ENCODE measurements at regions not wholly inside any gene's neighbourhood (a gene's known extent, or its start where the extent isn't known, plus 50 kb on each side); places are given as distances from the start of the nearest gene placed in this dataset.

DNA sequence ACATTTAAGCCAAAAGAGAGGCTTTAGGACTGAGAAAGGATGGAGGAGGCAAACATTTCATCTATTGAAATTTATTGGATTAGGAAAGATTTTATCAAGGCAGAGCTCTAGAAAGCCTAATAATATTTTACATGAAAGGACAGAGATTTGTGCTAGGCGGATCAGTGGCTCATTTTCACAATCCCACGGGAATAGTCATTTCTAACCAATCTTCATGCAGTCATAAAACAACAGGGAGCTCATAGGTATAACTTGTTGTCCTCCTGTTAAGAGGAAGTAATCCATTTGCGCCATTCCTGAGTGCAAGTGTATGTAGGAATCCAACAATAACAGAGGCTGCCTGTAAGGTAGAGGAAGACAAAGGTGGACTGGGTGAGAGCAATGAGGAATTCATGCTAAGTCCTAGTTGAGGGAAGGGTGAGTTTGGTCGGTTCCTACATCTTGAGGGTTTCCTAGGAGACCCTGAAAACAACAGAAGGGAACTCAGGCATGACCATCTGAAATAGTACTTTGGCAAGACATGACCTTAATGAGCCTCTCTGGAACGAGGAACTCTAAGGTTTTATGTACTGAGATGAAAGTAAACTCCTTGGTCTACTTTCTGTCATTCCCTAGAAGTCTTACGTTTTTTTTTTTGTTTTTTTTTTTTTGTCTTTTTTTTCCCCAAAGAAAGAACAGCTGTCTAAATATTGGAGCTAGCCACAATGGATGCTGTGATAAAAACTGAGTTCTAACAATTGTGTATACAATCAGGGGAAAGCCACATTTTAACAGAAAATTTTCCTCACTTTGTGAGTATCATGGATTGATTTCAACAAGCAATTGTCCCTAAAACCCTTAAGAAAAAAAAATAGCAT lies 89.7 kb downstream of the GEMIN8 start:
- H3K4me2 ChIP-seq = no peak overlapping the region
- H3K9me2 ChIP-seq = no peaks in the 10 kb centered on the region
- 35% methylated on average over 6 of the region's 6 CpGs for WGBS (ENCODE audit: low lambda C conversion rate)
- no peak for DNase-seq
- ChIA-PET CTCF (interaction anchor here (0.6 kb wide), 1 partner anchor 333 kb away, joined by 4 read pairs; no protein-coding TSS in a partner anchor), POLR2A (no interaction called here)
- peaks cover 0 to 5% of the 10 kb centered on the region in 2 experiments; a peak in 1 of 4 replicates for H3K4me1 ChIP-seq (ENCODE audit: control insufficient read depth in 1 of 2, insufficient read depth in 2 of 2, low read depth in 1 of 2, low read length in 1 of 2)
- H3K79me2 ChIP-seq (ENCODE audit: insufficient read depth) = no peaks in the 10 kb centered on the region
- H3K27me3 ChIP-seq (ENCODE audit: insufficient read depth) = peaks cover 37% of the 10 kb centered on the region
- no peak overlapping the region for H3K4me3 ChIP-seq (ENCODE audit: low read depth in 2 of 2, low read length in 1 of 2)
- H4K20me1 ChIP-seq (ENCODE audit: insufficient read depth) = no peaks in the 10 kb centered on the region
- no peak overlapping the region for H3K27ac ChIP-seq (ENCODE audit: low read depth in 2 of 2, low read length in 1 of 2)
- H2AFZ ChIP-seq (ENCODE audit: low read depth) = no peak overlapping the region
- no peak for TF ChIP-seq YY1 (IDR thresholded peaks at IDR 0.05; ENCODE audit: low read depth)
- TF ChIP-seq NFIC (IDR thresholded peaks at IDR 0.05; ENCODE audit: borderline replicate concordance) = no peak
- TF ChIP-seq MXI1 (IDR thresholded peaks at IDR 0.05; ENCODE audit: low read depth, low read length) = no peak
- TF ChIP-seq CHD2 (IDR thresholded peaks at IDR 0.05; ENCODE audit: low read length, partially characterized antibody) = no peak
- no peak for TF ChIP-seq EZH2phosphoT487 (IDR thresholded peaks at IDR 0.05; ENCODE audit: borderline replicate concordance, low read depth)
- no peak for TF ChIP-seq TCF12 (IDR thresholded peaks at IDR 0.05)
- no peak for TF ChIP-seq ELF1 (IDR thresholded peaks at IDR 0.05)
- TF ChIP-seq, protein P1, sequence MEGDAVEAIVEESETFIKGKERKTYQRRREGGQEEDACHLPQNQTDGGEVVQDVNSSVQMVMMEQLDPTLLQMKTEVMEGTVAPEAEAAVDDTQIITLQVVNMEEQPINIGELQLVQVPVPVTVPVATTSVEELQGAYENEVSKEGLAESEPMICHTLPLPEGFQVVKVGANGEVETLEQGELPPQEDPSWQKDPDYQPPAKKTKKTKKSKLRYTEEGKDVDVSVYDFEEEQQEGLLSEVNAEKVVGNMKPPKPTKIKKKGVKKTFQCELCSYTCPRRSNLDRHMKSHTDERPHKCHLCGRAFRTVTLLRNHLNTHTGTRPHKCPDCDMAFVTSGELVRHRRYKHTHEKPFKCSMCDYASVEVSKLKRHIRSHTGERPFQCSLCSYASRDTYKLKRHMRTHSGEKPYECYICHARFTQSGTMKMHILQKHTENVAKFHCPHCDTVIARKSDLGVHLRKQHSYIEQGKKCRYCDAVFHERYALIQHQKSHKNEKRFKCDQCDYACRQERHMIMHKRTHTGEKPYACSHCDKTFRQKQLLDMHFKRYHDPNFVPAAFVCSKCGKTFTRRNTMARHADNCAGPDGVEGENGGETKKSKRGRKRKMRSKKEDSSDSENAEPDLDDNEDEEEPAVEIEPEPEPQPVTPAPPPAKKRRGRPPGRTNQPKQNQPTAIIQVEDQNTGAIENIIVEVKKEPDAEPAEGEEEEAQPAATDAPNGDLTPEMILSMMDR (IDR thresholded peaks at IDR 0.05) = no peak
- TF ChIP-seq, protein P2, sequence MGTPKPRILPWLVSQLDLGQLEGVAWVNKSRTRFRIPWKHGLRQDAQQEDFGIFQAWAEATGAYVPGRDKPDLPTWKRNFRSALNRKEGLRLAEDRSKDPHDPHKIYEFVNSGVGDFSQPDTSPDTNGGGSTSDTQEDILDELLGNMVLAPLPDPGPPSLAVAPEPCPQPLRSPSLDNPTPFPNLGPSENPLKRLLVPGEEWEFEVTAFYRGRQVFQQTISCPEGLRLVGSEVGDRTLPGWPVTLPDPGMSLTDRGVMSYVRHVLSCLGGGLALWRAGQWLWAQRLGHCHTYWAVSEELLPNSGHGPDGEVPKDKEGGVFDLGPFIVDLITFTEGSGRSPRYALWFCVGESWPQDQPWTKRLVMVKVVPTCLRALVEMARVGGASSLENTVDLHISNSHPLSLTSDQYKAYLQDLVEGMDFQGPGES (IDR thresholded peaks at IDR 0.05; ENCODE audit: low read depth, low read length) = no peak
- no peak for TF ChIP-seq RXRA (IDR thresholded peaks at IDR 0.05; ENCODE audit: borderline replicate concordance, low read depth)
- no peak for TF ChIP-seq RAD21 (IDR thresholded peaks at IDR 0.05; ENCODE audit: low read length)
- TF ChIP-seq, protein P3, sequence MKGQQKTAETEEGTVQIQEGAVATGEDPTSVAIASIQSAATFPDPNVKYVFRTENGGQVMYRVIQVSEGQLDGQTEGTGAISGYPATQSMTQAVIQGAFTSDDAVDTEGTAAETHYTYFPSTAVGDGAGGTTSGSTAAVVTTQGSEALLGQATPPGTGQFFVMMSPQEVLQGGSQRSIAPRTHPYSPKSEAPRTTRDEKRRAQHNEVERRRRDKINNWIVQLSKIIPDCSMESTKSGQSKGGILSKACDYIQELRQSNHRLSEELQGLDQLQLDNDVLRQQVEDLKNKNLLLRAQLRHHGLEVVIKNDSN (IDR thresholded peaks at IDR 0.05; ENCODE audit: borderline replicate concordance, low read depth) = no peak
- no peak for TF ChIP-seq SMC3 (IDR thresholded peaks at IDR 0.05; ENCODE audit: low read depth, low read length)
- TF ChIP-seq NRF1 (IDR thresholded peaks at IDR 0.05; ENCODE audit: low read depth, low read length) = no peak
- TF ChIP-seq TEAD4 (IDR thresholded peaks at IDR 0.05; ENCODE audit: borderline replicate concordance, insufficient read depth) = no peak
- TF ChIP-seq RCOR1 (IDR thresholded peaks at IDR 0.05; ENCODE audit: low read length) = no peak
- TF ChIP-seq, protein P4, sequence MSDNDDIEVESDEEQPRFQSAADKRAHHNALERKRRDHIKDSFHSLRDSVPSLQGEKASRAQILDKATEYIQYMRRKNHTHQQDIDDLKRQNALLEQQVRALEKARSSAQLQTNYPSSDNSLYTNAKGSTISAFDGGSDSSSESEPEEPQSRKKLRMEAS (IDR thresholded peaks at IDR 0.05; ENCODE audit: low read depth) = no peak
- TF ChIP-seq, protein P5, sequence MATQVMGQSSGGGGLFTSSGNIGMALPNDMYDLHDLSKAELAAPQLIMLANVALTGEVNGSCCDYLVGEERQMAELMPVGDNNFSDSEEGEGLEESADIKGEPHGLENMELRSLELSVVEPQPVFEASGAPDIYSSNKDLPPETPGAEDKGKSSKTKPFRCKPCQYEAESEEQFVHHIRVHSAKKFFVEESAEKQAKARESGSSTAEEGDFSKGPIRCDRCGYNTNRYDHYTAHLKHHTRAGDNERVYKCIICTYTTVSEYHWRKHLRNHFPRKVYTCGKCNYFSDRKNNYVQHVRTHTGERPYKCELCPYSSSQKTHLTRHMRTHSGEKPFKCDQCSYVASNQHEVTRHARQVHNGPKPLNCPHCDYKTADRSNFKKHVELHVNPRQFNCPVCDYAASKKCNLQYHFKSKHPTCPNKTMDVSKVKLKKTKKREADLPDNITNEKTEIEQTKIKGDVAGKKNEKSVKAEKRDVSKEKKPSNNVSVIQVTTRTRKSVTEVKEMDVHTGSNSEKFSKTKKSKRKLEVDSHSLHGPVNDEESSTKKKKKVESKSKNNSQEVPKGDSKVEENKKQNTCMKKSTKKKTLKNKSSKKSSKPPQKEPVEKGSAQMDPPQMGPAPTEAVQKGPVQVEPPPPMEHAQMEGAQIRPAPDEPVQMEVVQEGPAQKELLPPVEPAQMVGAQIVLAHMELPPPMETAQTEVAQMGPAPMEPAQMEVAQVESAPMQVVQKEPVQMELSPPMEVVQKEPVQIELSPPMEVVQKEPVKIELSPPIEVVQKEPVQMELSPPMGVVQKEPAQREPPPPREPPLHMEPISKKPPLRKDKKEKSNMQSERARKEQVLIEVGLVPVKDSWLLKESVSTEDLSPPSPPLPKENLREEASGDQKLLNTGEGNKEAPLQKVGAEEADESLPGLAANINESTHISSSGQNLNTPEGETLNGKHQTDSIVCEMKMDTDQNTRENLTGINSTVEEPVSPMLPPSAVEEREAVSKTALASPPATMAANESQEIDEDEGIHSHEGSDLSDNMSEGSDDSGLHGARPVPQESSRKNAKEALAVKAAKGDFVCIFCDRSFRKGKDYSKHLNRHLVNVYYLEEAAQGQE (IDR thresholded peaks at IDR 0.05; ENCODE audit: low read depth, low read length) = no peak
- no peak for TF ChIP-seq GATA2 (CRISPR knock-in tag; IDR thresholded peaks at IDR 0.05)
- H3K9me3 ChIP-seq = no peaks in the 10 kb centered on the region
- no peak overlapping the region for H3K9ac ChIP-seq
- no peaks in the 10 kb centered on the region for H3K36me3 ChIP-seq (replicated peaks in 1 of 2; ENCODE audit: control insufficient read depth in 1 of 2, insufficient read depth in 2 of 2, low read length in 1 of 2)
- H3F3A ChIP-seq (replicated peaks; ENCODE audit: insufficient read depth) = no peaks in the 10 kb centered on the region

All from SK-N-SH (cell line).